Left lung (tissue), 4 donors: ENCODE measurements at regions not wholly inside any gene's neighbourhood (a gene's known extent, or its start where the extent isn't known, plus 50 kb on each side); places are given as distances from the start of the nearest gene placed in this dataset.
A peak's percentile ranks its signal among the peaks of the same experiment; 100 is the strongest.

Source experiments
- ATAC-seq: fragments of 200-7000 bp; cut with Tn5 transposase; one replicate; pipeline ENCODE4 v1.9.1; 2020; ENCODE audit warnings: moderate library complexity
- DNase-seq, 4 donors: peaks; one replicate each; pipeline ENCODE4 v3.0.0-alpha.2; 2013 to 2020
- H3K27ac ChIP-seq, 2 donors: fragments of 200-600 bp; sonication (generic) in 1 of 2; one replicate each; pipeline versions ENCODE4 v1.5.0 to v1.8.0; 2020 to 2021
- H3K27me3 ChIP-seq, 2 donors: fragments of 200-600 bp; sonication (generic) in 1 of 2; one replicate each; pipeline versions ENCODE4 v1.5.0 to v1.8.0; 2020 to 2021
- H3K36me3 ChIP-seq, 2 donors: fragments of 200-600 bp; sonication (generic) in 1 of 2; one replicate each; pipeline versions ENCODE4 v1.5.0 to v1.8.0; 2020 to 2021
- H3K4me1 ChIP-seq, 2 donors: fragments of 200-600 bp; one replicate each; pipeline ENCODE4 v1.8.0; 2021
- H3K4me3 ChIP-seq, 2 donors: fragments of 200-600 bp; sonication (generic) in 1 of 2; one replicate each; pipeline versions ENCODE4 v1.5.0 to v1.8.0; 2020 to 2021; ENCODE audit warnings: mild to moderate bottlenecking in 1 of 2
- H3K9me3 ChIP-seq, 2 donors: fragments of 200-600 bp; sonication (generic) in 1 of 2; one replicate each; pipeline versions ENCODE4 v1.5.0 to v1.8.0; 2020 to 2021
- CTCF ChIP-seq, 2 donors: fragments of 200-600 bp; sonication (generic) in 1 of 2; IDR thresholded peaks; one replicate each; pipeline versions ENCODE4 v1.5.0 to v1.8.0; 2021; ENCODE audit warnings: antibody characterized with exemption in 2 of 2
- intact Hi-C, 2 donors: fragments of 100-400 bp; cut with DNase I; formaldehyde crosslinking; loops; one replicate each; pipeline versions ENCODE4 v1.11.2 to v1.14.2; 2022
- donor health status: DM: no; HTN: yes; CAD: no.
- donor health status: DM: no; HTN: no; CAD: no.

- intact Hi-C loops = no loop called here
- TF ChIP-seq CTCF (IDR thresholded peaks at IDR 0.05) = no peak
- no peak overlapping the region for H3K4me3 ChIP-seq
- H3K27me3 ChIP-seq = peaks cover 0 to 7% of the 10 kb centered on the region in 2 donors
- H3K27ac ChIP-seq = no peak overlapping the region
- ATAC-seq = peak; percentile 27
- peaks cover 0 to 11% of the 10 kb centered on the region in 2 donors for H3K9me3 ChIP-seq
- no peak for DNase-seq
- H3K4me1 ChIP-seq = no peaks in the 10 kb centered on the region
- no peaks in the 10 kb centered on the region for H3K36me3 ChIP-seq
These were observed 162.1 kb downstream of the PTPRU start for GRCh38 chr1:29398431-29398830.

- H3K27ac ChIP-seq = no peak overlapping the region
- peaks cover 0 to 12% of the 10 kb centered on the region in 2 donors for H3K27me3 ChIP-seq
- H3K36me3 ChIP-seq = no peaks in the 10 kb centered on the region
- peaks cover 0 to 11% of the 10 kb centered on the region in 2 donors for H3K9me3 ChIP-seq
- DNase-seq = no peak
- no peak overlapping the region for H3K4me3 ChIP-seq
- intact Hi-C loops = no loop called here
- H3K4me1 ChIP-seq = no peaks in the 10 kb centered on the region
- no peak for TF ChIP-seq CTCF (IDR thresholded peaks at IDR 0.05)
- no peak for ATAC-seq
These were observed 161.7 kb downstream of the PTPRU start for GRCh38 chr1:29397981-29398380.

GRCh38 chr1:29397256-29397590, 160.9 kb downstream of the PTPRU start:
- Histone ChIP-seq H3K36me3 (no peaks in the 10 kb centered on the region), H3K4me1 (no peaks in the 10 kb centered on the region), H3K9me3 (peaks cover 0 to 11% of the 10 kb centered on the region in 2 donors), H3K4me3 (no peak overlapping the region), H3K27ac (no peak overlapping the region), H3K27me3 (peaks cover 0 to 20% of the 10 kb centered on the region in 2 donors)
- TF ChIP-seq CTCF (IDR thresholded peaks at IDR 0.05) = no peak
- no peak for ATAC-seq
- intact Hi-C loops = no loop called here
- DNase-seq = no peak

GRCh38 chr1:29396438-29397255, 160.3 kb downstream of the PTPRU start:
- Histone ChIP-seq H3K27ac (no peak overlapping the region), H3K9me3 (peaks cover 0 to 11% of the 10 kb centered on the region in 2 donors), H3K27me3 (peaks cover 0 to 25% of the 10 kb centered on the region in 2 donors), H3K36me3 (no peaks in the 10 kb centered on the region), H3K4me1 (no peaks in the 10 kb centered on the region), H3K4me3 (no peak overlapping the region)
- no peak for ATAC-seq
- no peak for DNase-seq
- TF ChIP-seq CTCF (IDR thresholded peaks at IDR 0.05) = no peak
- intact Hi-C loops = no loop called here

- Histone ChIP-seq H3K36me3 (no peaks in the 10 kb centered on the region), H3K9me3 (peaks cover 0 to 11% of the 10 kb centered on the region in 2 donors), H3K27me3 (peaks cover 0 to 33% of the 10 kb centered on the region in 2 donors), H3K4me1 (no peaks in the 10 kb centered on the region), H3K27ac (no peak overlapping the region), H3K4me3 (no peak overlapping the region)
- ATAC-seq (no peak), DNase-seq (no peak)
- intact Hi-C loops = no loop called here
- TF ChIP-seq CTCF (IDR thresholded peaks at IDR 0.05) = no peak
These were observed 159.6 kb downstream of the PTPRU start for GRCh38 chr1:29395736-29396437.
